EH (cell line): ENCODE measurements at regions not wholly inside any gene's neighbourhood (a gene's known extent, or its start where the extent isn't known, plus 50 kb on each side); places are given as distances from the start of the nearest gene placed in this dataset.
"Not testable (repeated sequence)": the region's sequence is repeated elsewhere in the genome, so short reads cannot be mapped to it uniquely, and the experiment has no call there.

Experiments
- DNase-seq: peaks from one replicate; pipeline ENCODE4 v3.0.0-alpha.2; 2015; ENCODE audit warnings: low read depth

DNA sequence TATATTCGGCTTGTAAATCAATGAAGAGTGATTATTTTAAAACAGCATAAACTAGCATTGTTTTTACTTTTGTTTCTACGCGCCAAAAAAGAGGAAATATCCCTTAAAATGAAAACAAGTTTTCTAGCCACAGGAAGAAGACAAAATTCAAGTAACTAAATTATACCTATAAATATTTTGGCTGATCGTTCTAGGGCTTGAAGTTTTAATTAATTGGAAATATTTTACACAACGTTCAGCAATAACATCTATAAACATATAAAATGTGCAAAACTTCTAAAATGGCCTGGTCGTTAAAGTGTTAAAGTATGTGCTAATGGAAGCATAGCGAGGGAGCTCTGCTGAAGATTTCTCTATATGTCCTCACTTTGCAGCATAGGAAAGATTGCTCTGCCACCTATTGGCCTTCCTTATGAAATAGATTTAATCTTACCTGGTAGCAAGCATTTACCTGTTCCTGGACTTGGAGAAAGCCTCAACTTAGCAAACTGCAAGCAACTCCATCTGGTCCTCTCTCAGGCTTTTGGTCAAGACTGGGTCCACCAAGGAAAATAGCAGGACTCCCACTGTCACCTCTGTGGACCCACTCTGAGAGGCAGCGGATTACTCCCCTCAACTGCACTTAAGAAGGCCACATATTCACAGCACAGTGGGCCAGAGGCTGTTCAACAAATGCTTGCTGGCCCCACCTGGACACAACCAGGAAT lies 351.3 kb upstream of the RUNX1 start:
- peak; percentile 54 for DNase-seq

- no peak for DNase-seq
Observed at GRCh38 chr21:35399706-35400105, 350.6 kb upstream of the RUNX1 start.

DNA sequence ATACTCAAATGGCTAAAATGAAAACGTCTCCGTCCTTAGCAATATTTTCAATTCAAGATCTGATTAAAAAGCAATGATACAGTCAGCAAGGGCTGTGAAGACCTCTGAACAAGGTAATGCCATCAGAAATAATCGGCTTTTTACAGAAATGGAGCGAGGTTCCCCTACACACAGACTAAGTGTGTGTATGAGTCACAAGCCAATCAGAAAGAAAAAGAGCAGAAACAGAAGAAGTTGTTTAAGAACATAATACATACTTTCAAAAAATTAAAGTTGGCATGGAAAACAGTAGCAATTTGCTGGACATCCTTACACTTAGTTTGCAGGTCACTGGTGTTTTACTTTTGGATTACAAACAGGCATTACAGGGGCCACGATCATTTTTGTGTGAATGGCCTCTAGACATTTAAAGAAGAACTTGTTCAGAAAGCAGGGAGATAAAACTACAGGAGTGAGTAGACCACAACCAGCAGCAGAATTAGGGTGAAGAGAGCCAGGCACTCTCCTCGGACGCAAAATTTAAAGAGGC lies 350.0 kb upstream of the RUNX1 start:
- DNase-seq, result no peak

DNA sequence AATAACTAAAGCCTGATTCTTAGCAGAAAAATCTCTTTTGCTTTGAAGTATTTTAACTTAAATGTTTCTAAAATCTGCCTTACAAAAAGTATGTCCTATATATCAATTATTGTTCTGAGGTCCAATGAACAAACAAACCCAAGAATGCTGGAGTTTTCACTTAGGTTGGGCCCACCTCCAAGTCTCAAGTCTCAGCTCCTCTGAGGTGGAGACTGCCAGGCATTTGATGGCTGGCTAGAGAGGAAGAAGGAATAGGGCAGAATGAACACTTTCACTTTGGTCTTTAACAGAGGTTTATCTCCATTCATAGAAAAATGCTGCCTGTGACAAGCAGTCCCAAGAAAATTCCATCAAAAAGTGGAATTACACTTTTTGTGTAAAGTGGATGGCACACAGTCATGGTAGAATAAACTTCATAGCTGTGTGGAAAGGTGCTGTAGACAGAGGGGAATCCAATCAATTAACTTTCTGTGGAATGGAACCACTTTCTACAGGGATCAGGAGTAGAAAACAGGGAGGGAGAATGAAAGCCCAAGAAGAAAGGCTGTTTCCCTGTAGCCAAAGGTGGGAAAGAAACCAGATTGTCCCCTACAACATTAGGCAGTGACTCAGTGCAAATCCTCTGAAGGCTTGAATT lies 349.4 kb upstream of the RUNX1 start:
- DNase-seq, result peak; percentile 32

- DNase-seq, result no peak
Observed at GRCh38 chr21:35397781-35398180, 348.7 kb upstream of the RUNX1 start.

DNA sequence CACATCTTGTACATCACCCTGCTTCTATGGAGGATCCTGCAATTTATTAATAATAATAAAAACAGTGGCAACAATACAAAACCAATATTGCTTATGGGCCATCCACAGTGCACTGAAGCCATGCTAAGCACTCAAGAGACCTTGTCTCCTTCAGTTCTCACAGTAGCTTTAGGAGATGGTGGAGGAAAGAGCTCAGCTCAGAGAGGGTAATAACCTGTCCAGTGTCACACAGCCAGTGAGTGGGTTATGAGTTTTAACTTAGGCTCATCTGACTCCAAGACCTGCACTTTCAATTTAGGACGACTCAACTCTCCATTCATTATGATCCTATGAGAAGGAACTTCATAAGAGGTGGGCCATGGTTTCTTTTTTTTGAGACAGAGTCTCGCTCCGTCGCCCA lies 347.6 kb upstream of the RUNX1 start:
- no peak for DNase-seq

- peak; percentile 63 for DNase-seq
Observed at GRCh38 chr21:35395728-35396127, 346.6 kb upstream of the RUNX1 start.

- no peak for DNase-seq
Observed at GRCh38 chr21:35394634-35395369, 345.7 kb upstream of the RUNX1 start.

DNA sequence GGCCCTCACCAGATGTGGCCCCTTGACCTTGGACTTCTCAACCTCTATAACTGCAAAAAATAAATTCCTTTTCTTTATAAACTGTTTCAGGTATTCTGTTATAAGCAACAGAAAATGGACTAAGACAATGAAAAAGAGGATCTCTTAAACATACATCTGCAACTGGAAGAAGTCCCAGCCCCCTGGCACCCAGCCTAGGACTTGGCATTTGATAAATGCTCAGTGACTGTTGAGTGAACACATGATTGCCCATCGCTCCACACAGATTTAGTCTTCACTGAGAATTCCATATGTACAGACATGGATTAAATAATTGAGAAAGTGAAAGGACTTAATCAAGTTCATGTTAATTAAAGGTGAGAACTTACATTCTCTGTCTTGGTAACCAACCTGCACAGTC lies 344.9 kb upstream of the RUNX1 start:
- DNase-seq, result no peak

DNA sequence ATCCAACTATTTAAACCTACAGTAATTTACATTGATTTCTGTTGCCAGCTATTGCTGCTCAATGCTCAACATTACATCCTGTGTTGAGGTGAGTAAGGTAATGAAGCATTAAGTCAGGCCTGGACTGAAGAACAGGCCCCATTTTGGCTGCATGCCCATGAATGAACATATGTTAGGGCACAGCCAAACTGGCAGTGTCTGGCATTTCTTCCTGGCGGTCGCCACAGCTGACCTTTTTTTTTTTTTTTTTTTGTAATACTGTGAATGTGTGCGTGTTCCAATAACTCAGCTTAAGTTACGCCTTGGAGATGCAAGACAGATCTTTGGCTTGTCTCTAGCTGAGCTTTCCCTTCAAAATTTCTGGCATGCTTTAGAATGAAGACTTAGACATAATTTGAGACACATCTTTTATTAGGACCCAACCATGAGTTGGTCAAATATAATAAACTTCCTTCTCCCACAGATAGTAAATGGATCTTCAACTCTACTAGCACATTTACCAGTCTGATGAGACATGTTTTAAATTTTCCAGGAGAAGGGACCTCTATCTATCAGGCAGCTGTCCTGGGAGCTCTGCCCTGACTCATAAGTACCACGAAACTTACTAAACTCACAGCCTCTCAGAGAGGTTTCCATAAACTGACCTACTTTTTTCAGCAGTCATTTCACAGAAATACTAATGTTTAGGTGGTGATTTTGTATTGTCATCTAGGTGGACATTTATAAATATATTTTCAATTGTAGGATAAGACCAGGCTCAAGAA lies 341.1 kb upstream of the RUNX1 start:
- DNase-seq, result peak; percentile 68

GRCh38 chr21:35386491-35387079 lies 337.5 kb upstream of the RUNX1 start:
- no peak for DNase-seq

GRCh38 chr21:35384375-35384774 lies 335.3 kb upstream of the RUNX1 start:
- no peak for DNase-seq

DNA sequence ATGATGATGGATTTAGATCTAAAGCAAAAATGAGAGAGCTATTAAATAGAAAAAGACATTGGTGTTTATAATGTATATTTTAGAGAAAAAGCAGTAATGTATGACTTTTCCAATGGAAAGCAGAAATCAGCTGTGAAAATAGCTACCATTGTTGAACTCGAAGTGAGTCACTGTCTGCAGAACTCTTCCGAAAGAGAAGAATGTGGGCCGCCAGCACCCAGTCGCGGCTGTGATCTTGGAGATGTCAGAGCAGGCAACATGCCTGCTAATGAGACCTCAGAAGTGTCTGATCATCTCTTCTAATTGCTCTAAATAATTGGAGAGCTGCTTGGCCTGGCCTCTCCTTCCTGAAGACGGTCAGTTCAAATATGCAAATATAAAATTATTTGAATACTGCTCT lies 333.6 kb upstream of the RUNX1 start:
- DNase-seq, result no peak

DNA sequence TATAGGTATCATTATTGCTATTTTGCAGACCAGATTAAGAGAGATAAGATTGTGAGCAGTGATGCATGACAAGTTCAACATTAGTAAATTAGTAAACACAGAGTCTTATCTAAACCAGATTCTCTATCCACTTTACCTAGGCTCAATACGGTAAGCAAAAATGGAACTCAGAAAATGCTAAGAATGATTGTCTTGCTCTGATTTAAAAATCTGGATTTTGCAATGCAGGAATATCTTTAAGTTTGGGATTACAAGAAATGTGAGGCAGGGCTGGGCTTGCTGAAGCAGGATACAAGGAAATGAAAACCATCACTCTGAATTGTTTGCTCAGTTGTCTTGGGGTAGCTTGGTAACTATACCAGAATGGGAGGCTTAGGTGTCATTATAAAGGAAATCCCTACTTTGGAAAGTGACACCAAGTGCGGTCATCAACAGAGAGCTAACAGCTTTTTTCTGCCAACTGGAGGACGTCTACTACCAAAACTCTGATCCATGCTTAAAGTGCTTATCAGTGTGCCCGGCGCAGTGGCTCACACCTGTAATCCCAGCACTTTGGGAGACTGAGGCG lies 332.7 kb upstream of the RUNX1 start:
- DNase-seq, result no peak

DNA sequence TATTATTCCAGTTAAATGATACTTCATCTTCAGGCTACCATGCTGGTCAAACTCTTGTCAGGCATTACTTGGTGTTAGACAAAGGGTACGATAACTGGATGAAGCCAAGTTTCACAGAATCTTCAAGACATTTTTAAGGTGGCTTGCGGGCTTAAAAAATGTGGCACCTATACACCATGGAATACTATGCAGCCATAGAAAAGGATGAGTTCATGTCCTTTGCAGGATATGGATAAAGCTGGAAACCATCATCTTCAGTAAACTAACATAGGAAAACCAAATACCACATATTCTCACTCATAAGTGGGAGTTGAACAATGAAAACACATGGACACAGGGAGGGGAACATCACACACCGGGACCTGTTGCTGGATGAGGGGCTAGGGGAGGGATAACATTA lies 331.2 kb upstream of the RUNX1 start:
- DNase-seq, result not testable (repeated sequence)

DNA sequence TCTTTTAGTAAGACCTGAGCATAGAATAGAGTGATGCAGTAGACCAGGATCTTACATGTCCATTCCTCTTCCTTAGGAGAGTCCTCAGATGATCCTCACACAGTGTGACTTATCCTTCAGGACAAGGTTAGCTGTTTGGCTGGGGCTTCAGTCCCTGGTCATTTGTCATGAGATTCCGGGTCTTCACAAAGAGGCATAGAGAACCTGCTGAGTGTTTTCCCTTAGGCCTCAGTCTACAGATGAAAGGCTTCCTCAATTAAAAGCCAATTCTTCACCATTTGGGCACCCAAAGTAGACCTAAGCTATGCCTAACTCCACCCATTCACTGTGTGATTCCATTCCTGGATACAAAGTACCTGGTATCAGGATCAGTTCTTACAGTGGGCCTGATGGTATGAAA lies 329.8 kb upstream of the RUNX1 start:
- no peak for DNase-seq

DNA sequence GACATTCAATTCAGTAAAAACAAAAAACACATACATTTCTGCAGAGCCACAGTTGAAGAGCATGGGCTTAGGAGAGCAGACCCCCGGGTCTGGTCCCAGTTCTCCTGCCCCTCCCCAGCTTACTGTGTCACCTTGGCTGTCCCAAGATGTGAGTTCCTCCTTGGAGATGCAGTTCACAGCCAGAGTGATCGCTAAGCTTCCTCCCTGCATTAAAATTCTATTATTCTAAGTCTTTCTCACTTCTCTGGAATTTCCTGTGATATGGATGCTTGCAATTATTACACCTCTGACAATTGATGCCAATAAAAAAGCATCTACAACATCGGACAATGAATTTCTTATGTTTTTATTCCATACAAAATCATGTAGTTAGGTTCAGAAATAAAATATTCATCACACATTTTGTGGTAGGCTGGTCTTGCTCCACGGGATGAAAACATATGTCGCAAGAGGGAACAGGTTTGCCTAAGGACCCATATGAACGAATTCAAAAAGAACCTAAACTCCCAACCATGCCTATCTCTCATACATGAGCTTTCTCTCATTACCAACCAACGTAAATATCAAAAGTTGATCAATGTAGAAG lies 328.5 kb upstream of the RUNX1 start:
- peak; percentile 58 for DNase-seq

DNA sequence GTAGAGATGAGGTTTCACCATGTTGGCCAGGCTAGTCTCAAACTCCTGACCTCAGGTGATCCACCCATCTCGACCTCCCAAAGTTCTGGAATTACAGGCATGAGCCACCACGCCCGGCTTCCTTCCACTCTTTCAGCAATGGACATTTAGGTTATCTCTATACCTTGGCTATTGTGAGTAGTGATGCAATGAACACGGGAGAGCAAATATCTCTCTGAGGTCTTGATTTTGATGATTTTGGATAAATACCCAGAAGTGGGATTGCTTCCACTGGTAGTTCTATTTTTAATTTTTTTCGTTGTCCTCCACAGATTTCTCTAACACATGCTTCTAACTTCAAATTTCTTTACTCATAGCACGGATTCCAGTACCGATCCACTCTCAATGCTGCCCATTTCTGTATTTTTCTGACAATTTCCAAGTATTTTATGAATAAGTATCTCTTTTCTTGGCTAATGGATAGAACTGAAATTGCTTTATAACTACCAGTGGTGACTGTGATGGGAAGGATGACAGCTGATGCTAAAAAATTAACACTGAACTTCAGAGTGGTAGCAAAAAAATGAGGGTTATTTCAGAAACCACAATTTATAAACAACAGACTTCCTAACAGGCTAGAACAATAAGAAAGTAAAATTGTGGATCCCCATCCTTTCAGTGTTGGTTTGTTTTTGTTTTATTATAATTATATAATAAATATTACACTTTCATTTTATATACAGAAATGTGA lies 327.5 kb upstream of the RUNX1 start:
- DNase-seq, result peak; percentile 65

- peak; percentile 99 for DNase-seq
Observed at GRCh38 chr21:35375115-35375514, 326.0 kb upstream of the RUNX1 start.

DNA sequence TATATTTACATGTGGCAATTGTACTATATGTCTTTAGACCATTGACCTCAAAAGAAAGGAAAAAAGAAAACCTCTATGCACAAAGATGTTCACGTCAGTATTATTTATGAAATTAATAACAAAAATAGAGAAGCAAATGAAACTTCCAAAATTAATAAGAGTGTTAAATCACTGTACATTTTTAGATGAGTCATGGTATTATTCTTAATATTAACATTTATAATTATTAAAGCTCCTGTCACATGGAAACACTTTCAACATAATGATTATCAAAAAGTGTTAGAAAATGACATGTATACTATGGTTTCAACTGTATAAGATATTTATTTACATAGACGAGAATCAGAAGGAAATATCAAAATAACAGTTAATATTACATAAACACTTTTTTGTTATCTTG lies 324.9 kb upstream of the RUNX1 start:
- no peak for DNase-seq
